WTC11 (cell line): ENCODE measurements at regions not wholly inside any gene's neighbourhood (a gene's known extent, or its start where the extent isn't known, plus 50 kb on each side); places are given as distances from the start of the nearest gene placed in this dataset.

Experiments
- ATAC-seq: fragments of 200-7000 bp; cut with Tn5 transposase; 2 replicates; pipeline ENCODE4 v1.10.0; 2021; ENCODE audit warnings: mild to moderate bottlenecking, moderate library complexity
- CTCF ChIA-PET: fragments of 300-600 bp; sonication (Branson Sonifier 250); formaldehyde crosslinking; loops from one replicate; lab custom pipeline; 2021; ENCODE audit warnings: antibody characterized with exemption; lab: Charles Lee
- POLR2A ChIA-PET: fragments of 350-600 bp; sonication (Branson Sonifier 250); formaldehyde crosslinking; loops from one replicate; lab custom pipeline; 2021; ENCODE audit warnings: antibody characterized with exemption; lab: Charles Lee
- DNase-seq: peaks from one replicate; pipeline ENCODE4 v3.0.0; 2021; ENCODE audit warnings: low spot score
- H3K27ac Mint-ChIP-seq: 2 replicates; pipeline ENCODE4 v1.8.0; 2021; ENCODE audit warnings: mixed read lengths
- H3K27me3 Mint-ChIP-seq: 2 replicates; pipeline ENCODE4 v1.8.0; 2021; ENCODE audit warnings: low read depth, mild to moderate bottlenecking, moderate library complexity, mixed read lengths
- H3K36me3 Mint-ChIP-seq: 2 replicates; pipeline ENCODE4 v1.8.0; 2021; ENCODE audit warnings: mixed read lengths
- H3K4me1 Mint-ChIP-seq: 2 replicates; pipeline ENCODE4 v1.8.0; 2022; ENCODE audit warnings: mixed read lengths
- H3K4me3 Mint-ChIP-seq: 2 replicates; pipeline ENCODE4 v1.8.0; 2021; ENCODE audit warnings: mild to moderate bottlenecking, moderate library complexity, mixed read lengths
- H3K9me3 Mint-ChIP-seq: 2 replicates; pipeline ENCODE4 v1.8.0; 2021; ENCODE audit warnings: mixed read lengths
- ATF1 ChIP-seq: sonication (generic); formaldehyde crosslinking; IDR thresholded peaks from 2 replicates; pipeline ENCODE4 v1.8.1; 2023; ENCODE audit warnings: mild to moderate bottlenecking, moderate library complexity, missing genetic modification reagents
- E2F4 ChIP-seq: sonication (generic); formaldehyde crosslinking; IDR thresholded peaks from 2 replicates; pipeline ENCODE4 v1.8.1; 2022; ENCODE audit warnings: low read depth, mild to moderate bottlenecking, moderate library complexity, missing genetic modification reagents, borderline replicate concordance
- ERG ChIP-seq: fragments of 250-450 bp; sonication (Bioruptor Pico); IDR thresholded peaks from 2 replicates; pipeline ENCODE4 v1.8.0; 2021; ENCODE audit warnings: mild to moderate bottlenecking
- GTF2I ChIP-seq: fragments of 250-450 bp; sonication (Bioruptor Pico); conservative IDR thresholded peaks from 2 replicates; pipeline ENCODE4 v1.4.0; 2021; ENCODE audit warnings: mild to moderate bottlenecking
- HMGA2 ChIP-seq: fragments of 250-450 bp; sonication (Bioruptor Pico); IDR thresholded peaks from 2 replicates; pipeline ENCODE4 v1.4.0; 2021; ENCODE audit warnings: mild to moderate bottlenecking, moderate library complexity
- IRF2 ChIP-seq: sonication (generic); formaldehyde crosslinking; IDR thresholded peaks from 2 replicates; pipeline ENCODE4 v1.8.0; 2022; ENCODE audit warnings: low read depth, missing genetic modification reagents, borderline replicate concordance
- NFATC4 ChIP-seq: fragments of 250-450 bp; sonication (Bioruptor Pico); IDR thresholded peaks from 2 replicates; pipeline ENCODE4 v1.9.0; 2021; ENCODE audit warnings: mild to moderate bottlenecking
- NFYB ChIP-seq: sonication (generic); formaldehyde crosslinking; conservative IDR thresholded peaks from 2 replicates; pipeline ENCODE4 v1.8.0; 2022; ENCODE audit warnings: low read depth, missing genetic modification reagents
- NR3C1 ChIP-seq: sonication (generic); formaldehyde crosslinking; conservative IDR thresholded peaks from 2 replicates; pipeline ENCODE4 v1.8.1; 2023; ENCODE audit warnings: low read depth, mild to moderate bottlenecking, missing genetic modification reagents
- SMAD4 ChIP-seq: sonication (generic); formaldehyde crosslinking; IDR thresholded peaks from 2 replicates; pipeline ENCODE4 v1.8.0; 2022; ENCODE audit warnings: mild to moderate bottlenecking, missing genetic modification reagents
- SOX15 ChIP-seq: fragments of 250-450 bp; sonication (Bioruptor Pico); IDR thresholded peaks from 2 replicates; pipeline ENCODE4 v1.9.0; 2021; ENCODE audit warnings: mild to moderate bottlenecking
- ZBTB21 ChIP-seq: sonication (generic); formaldehyde crosslinking; IDR thresholded peaks from 2 replicates; pipeline ENCODE4 v1.8.1; 2023; ENCODE audit warnings: mild to moderate bottlenecking, missing genetic modification reagents, borderline replicate concordance
- ZNF138 ChIP-seq: sonication (generic); formaldehyde crosslinking; conservative IDR thresholded peaks from 2 replicates; pipeline ENCODE4 v1.8.1; 2022; ENCODE audit warnings: mild to moderate bottlenecking, moderate library complexity, missing genetic modification reagents
- ZNF281 ChIP-seq: sonication (generic); formaldehyde crosslinking; IDR thresholded peaks from 2 replicates; pipeline ENCODE4 v1.8.0; 2023; ENCODE audit warnings: mild to moderate bottlenecking, missing genetic modification reagents
- ZNF416 ChIP-seq: fragments of 250-450 bp; sonication (Bioruptor Pico); IDR thresholded peaks from 2 replicates; pipeline ENCODE4 v1.9.0; 2021; ENCODE audit warnings: mild to moderate bottlenecking, inconsistent platforms
- TF ChIP-seq, protein P1 (sequence below): sonication (generic); formaldehyde crosslinking; IDR thresholded peaks from 2 replicates; pipeline ENCODE4 v1.8.1; 2022; ENCODE audit warnings: mild to moderate bottlenecking, moderate library complexity, missing genetic modification reagents
- TF ChIP-seq, protein P2 (sequence below): sonication (generic); formaldehyde crosslinking; IDR thresholded peaks from 2 replicates; pipeline ENCODE4 v1.8.1; 2023; ENCODE audit warnings: mild to moderate bottlenecking, missing genetic modification reagents

GRCh38 chr15:70497661-70498060 lies 265.7 kb downstream of the UACA start:
- no peaks in the 10 kb centered on the region for H3K36me3 Mint-ChIP-seq
- ATAC-seq (no peak), DNase-seq (no peak)
- no peak overlapping the region for H3K4me3 Mint-ChIP-seq
- H3K9me3 Mint-ChIP-seq = no peaks in the 10 kb centered on the region
- POLR2A ChIA-PET = interaction anchor here (1.5 kb wide), 1 partner anchor 24 kb away, joined by 4 read pairs; no protein-coding TSS in a partner anchor
- peaks cover 5% of the 10 kb centered on the region for H3K4me1 Mint-ChIP-seq
- no peaks in the 10 kb centered on the region for H3K27me3 Mint-ChIP-seq
- no peak overlapping the region for H3K27ac Mint-ChIP-seq
- CTCF ChIA-PET = interaction anchor here (2.0 kb wide), 1 partner anchor 10 kb away, joined by 7 read pairs; no protein-coding TSS in a partner anchor
- TF ChIP-seq GTF2I (CRISPR knock-in tag) (no peak), NFYB (no peak), IRF2 (no peak), ZNF416 (CRISPR knock-in tag) (no peak), ERG (CRISPR knock-in tag) (no peak), NFATC4 (CRISPR knock-in tag) (no peak), ATF1 (CRISPR knock-in tag) (no peak)
- TF ChIP-seq, protein P1, sequence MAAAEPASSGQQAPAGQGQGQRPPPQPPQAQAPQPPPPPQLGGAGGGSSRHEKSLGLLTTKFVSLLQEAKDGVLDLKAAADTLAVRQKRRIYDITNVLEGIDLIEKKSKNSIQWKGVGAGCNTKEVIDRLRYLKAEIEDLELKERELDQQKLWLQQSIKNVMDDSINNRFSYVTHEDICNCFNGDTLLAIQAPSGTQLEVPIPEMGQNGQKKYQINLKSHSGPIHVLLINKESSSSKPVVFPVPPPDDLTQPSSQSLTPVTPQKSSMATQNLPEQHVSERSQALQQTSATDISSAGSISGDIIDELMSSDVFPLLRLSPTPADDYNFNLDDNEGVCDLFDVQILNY = no peak

DNA sequence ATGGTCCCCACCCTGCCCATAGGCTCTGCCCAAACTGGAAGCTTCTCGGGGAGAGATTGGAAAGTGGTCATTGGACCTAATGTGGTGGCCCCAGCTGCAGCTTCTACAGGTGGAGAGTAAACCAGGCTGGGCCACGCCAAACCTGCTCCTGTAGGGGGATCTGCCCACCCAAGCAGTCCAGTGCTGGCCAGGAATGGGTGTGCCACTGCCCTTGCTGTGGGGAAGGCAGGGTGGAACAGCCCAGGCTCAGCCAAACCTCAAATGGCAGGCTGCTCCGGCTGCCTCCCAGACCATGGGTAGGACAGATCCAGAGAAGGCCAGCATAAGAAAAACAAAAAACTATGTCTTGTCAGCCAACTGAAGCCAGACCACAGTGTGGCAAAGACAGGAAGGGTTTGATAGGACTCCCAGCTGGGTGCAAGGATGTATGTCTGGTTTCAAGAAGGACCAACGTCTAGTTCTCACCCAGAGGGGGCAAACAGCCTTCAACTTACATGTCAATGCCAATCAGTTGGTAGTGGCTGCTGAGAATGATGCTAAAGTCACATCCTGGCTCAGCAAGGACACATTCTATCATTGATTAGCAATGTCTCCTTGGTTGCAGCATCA lies 267.3 kb downstream of the UACA start:
- Mint-ChIP-seq H3K27me3 (no peaks in the 10 kb centered on the region), H3K4me3 (no peak overlapping the region), H3K4me1 (peaks cover 5% of the 10 kb centered on the region), H3K27ac (no peak overlapping the region), H3K36me3 (no peaks in the 10 kb centered on the region), H3K9me3 (no peaks in the 10 kb centered on the region)
- TF ChIP-seq HMGA2 = no peak
- no peak for TF ChIP-seq SOX15 (CRISPR knock-in tag)
- POLR2A ChIA-PET = no interaction called here
- CTCF ChIA-PET = interaction anchor here (1.4 to 2.0 kb wide), 2 partner anchors 8 to 29 kb away, joined by 4 to 7 read pairs; no protein-coding TSS in a partner anchor
- no peak for ATAC-seq
- no peak for DNase-seq

DNA sequence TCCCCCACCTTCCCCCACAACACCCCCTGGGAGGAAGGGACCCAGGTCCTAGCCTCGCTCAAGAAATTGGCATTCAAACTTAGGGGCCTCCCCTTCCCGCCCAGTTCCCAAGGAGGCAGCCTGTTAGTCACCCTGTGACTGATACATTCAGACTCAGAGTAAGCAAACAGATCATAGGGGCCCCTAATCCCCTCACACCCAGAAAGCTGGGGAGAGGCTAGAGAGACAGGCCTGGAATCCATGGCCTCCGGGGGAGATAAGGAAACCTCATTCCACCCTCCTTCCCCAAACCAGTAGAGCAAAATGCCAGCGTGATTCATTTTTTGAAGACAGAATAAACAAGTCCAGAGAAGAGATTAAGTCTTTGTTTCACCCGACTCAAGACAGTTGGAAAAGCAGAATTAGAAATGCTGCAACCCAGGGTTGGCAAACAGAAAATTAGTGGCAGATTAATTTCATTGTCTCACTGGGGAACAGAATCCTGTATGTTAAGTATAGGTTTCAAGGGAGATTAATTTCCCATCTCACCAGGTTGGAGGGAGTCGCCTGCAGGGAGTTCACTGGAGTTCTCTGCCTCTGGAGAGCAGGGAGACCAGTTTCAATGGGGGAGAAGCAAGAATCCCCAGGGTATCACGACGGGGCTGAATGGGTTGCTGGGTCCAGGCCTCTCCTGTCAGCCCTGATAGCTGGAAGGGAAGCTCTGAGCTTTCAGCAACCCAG lies 268.3 kb downstream of the UACA start:
- POLR2A ChIA-PET = no interaction called here
- Mint-ChIP-seq H3K36me3 (no peaks in the 10 kb centered on the region), H3K9me3 (no peaks in the 10 kb centered on the region), H3K4me1 (peaks cover 5% of the 10 kb centered on the region), H3K27ac (no peak overlapping the region), H3K27me3 (no peaks in the 10 kb centered on the region), H3K4me3 (no peak overlapping the region)
- no peak for ATAC-seq
- TF ChIP-seq ZNF138 (CRISPR knock-in tag) (no peak), E2F4 (CRISPR knock-in tag) (no peak), SMAD4 (CRISPR knock-in tag) (no peak)
- CTCF ChIA-PET = interaction anchor here (0.8 to 1.4 kb wide), 2 partner anchors 28 to 760 kb away, joined by 3 to 4 read pairs; no protein-coding TSS in a partner anchor
- no peak for DNase-seq

- no peaks in the 10 kb centered on the region for H3K36me3 Mint-ChIP-seq
- DNase-seq (no peak), ATAC-seq (no peak)
- POLR2A ChIA-PET = no interaction called here
- H3K4me1 Mint-ChIP-seq = peaks cover 5% of the 10 kb centered on the region
- no peaks in the 10 kb centered on the region for H3K9me3 Mint-ChIP-seq
- no peaks in the 10 kb centered on the region for H3K27me3 Mint-ChIP-seq
- no peak overlapping the region for H3K27ac Mint-ChIP-seq
- no peak for TF ChIP-seq ZNF281 (CRISPR knock-in tag)
- TF ChIP-seq SMAD4 (CRISPR knock-in tag) = no peak
- TF ChIP-seq, protein P2, sequence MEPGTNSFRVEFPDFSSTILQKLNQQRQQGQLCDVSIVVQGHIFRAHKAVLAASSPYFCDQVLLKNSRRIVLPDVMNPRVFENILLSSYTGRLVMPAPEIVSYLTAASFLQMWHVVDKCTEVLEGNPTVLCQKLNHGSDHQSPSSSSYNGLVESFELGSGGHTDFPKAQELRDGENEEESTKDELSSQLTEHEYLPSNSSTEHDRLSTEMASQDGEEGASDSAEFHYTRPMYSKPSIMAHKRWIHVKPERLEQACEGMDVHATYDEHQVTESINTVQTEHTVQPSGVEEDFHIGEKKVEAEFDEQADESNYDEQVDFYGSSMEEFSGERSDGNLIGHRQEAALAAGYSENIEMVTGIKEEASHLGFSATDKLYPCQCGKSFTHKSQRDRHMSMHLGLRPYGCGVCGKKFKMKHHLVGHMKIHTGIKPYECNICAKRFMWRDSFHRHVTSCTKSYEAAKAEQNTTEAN (CRISPR knock-in tag) = no peak
- TF ChIP-seq HMGA2 = no peak
- no peak for TF ChIP-seq ZBTB21 (CRISPR knock-in tag)
- TF ChIP-seq NR3C1 (CRISPR knock-in tag) = no peak
- H3K4me3 Mint-ChIP-seq = no peak overlapping the region
- CTCF ChIA-PET = no interaction called here
Measured at GRCh38 chr15:70494517-70494851, 268.9 kb downstream of the UACA start.
